Activated naive CD8-positive, alpha-beta T cell treated with anti-CD3 and anti-CD28 coated beads, Interleukin-2, amount 50 U/mL, for 16 hours (primary cell): ENCODE measurements at regions not wholly inside any gene's neighbourhood (a gene's known extent, or its start where the extent isn't known, plus 50 kb on each side); places are given as distances from the start of the nearest gene placed in this dataset.

Source experiments
- DNase-seq: peaks from one replicate; pipeline ENCODE4 v3.0.0-alpha.2; 2020; ENCODE audit warnings: low read depth, low spot score

GRCh38 chr10:90975096-90975495 is 54.2 kb upstream of the ANKRD1 start:
- no peak for DNase-seq

- no peak for DNase-seq
Measured at GRCh38 chr10:90977162-90977854, 56.4 kb upstream of the ANKRD1 start.

- DNase-seq: no peak
Measured at GRCh38 chr10:90977855-90978486, 57.1 kb upstream of the ANKRD1 start.

GRCh38 chr10:90982406-90983008 is 61.6 kb upstream of the ANKRD1 start:
- DNase-seq: no peak

GRCh38 chr10:90983914-90984549 is 63.1 kb upstream of the ANKRD1 start:
- DNase-seq: no peak

DNA sequence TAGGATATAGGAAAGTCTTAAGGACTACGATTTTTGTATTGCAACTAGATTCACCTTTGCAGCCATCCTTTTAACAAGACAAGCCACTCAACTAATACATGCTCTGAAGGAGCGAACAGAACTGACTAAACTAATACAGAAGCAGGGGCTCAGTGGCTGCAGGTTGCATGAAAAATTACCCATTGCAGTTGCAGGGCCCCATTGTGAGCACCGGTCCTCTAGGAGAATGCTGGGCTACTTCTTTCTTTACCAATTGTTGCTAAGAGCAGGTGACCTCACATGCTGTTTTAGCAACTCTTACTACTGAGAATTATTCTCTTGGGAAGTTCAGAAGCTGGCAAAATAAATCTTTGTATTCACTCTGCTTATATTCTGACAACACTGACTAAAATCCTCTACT is 64.0 kb upstream of the ANKRD1 start:
- DNase-seq: no peak

DNA sequence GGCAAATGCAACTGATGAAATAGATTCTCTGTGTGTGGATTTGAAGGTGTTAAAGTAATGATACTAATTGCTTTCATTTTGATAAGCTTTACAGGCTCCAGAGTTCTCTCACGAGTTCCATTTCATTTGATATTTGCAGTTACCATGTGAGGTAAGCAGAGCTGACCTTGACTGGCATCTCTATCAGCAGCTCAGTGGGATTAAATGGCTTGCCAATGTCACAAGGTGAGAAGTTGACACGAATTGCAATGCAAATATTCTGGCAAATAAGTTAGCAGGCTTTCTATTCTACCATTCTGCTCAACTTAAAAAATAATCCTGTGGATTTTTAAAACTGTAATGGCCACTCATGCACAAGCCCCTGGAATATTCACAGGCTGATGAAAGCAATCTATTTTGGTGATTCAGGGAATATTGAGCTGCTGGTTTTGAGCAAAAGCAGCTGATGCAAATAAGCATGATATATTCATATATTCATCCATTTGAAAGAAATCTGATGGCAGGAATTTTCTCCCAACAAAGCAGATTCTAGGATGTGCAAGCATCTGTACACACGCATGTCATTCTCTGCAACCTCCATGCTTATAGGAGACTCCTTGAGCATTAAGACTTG is 64.5 kb upstream of the ANKRD1 start:
- no peak for DNase-seq

GRCh38 chr10:90986136-90986760 is 65.4 kb upstream of the ANKRD1 start:
- DNase-seq: no peak

- DNase-seq: no peak
Measured at GRCh38 chr10:90986870-90987269, 66.0 kb upstream of the ANKRD1 start.

- no peak for DNase-seq
Measured at GRCh38 chr10:90987383-90987782, 66.5 kb upstream of the ANKRD1 start.

DNA sequence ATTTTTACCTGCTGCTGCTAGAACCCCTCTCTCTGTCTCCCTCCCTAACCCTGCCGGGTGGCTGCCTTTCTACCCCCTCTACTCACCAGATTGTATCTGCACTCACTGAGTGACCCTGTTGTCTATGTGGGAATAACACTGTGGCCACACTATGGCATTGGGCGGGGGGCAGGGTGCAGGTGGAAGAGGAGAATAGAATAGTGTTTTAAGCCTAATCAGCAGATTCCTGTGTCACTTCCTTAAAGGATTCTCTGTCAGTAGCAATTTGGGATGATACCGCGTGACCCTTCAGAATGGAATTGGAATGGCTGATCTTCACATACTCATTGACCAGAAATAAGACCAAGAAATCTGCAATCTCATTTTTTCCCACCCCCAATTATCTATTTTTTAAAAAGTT is 67.1 kb upstream of the ANKRD1 start:
- DNase-seq: no peak

GRCh38 chr10:90988802-90989201 is 67.9 kb upstream of the ANKRD1 start:
- DNase-seq: no peak

DNA sequence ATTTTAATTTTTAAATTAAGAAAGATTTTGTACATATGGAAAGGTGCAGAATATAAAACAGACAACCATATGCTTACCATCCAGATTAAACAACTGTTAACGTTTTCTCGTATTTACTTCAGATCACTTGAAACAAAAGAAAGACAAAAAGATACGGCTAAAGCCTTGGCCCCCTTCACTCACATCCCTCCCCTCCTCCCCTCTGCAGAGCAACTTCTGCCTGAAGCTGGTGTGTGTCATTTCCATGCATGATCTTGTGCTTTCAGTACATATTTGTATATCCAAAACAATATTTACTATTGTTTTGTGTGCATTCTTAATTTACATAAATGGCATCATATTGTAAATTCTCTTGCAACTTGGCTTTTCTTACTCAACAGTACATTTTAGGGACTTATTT is 68.5 kb upstream of the ANKRD1 start:
- DNase-seq: no peak

GRCh38 chr10:90992462-90992861 is 71.6 kb upstream of the ANKRD1 start:
- no peak for DNase-seq

DNA sequence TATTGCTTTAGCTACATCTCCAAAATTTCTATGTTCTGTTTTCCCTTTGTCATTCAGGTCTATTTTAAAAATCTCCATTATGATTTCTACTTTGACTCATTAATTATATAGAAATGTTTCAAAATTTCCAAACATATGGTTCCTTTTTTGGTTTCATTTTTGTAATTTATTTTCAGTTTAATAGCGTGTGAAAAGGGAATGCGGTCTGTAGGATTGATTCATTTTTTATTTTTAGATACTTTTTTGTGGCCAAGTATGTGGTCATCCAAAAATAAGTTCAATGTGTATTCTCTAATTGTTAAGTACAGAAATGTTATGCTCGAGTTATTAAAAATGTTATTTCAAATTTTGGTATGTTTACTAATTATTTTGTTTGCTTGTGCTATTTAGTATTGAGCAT is 72.5 kb upstream of the ANKRD1 start:
- DNase-seq: no peak

DNA sequence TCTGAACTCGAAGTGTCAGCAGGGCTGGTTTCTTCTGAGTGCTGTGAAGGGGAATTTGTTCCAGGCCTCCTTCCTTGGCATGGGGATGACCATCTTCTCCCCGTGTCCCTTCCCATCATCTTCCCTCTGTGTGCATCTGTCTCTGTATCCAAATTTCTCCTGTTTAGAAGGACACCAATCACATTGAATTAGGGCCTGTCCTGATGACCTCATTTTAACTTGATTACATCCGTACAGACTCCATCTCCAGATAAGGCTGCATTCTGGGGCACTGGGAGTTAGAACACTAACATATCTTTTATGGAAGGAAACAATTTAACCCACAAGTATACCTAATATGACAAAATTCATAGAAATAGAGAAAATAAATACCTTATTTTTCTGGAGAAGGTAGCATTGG is 76.8 kb upstream of the ANKRD1 start:
- no peak for DNase-seq

DNA sequence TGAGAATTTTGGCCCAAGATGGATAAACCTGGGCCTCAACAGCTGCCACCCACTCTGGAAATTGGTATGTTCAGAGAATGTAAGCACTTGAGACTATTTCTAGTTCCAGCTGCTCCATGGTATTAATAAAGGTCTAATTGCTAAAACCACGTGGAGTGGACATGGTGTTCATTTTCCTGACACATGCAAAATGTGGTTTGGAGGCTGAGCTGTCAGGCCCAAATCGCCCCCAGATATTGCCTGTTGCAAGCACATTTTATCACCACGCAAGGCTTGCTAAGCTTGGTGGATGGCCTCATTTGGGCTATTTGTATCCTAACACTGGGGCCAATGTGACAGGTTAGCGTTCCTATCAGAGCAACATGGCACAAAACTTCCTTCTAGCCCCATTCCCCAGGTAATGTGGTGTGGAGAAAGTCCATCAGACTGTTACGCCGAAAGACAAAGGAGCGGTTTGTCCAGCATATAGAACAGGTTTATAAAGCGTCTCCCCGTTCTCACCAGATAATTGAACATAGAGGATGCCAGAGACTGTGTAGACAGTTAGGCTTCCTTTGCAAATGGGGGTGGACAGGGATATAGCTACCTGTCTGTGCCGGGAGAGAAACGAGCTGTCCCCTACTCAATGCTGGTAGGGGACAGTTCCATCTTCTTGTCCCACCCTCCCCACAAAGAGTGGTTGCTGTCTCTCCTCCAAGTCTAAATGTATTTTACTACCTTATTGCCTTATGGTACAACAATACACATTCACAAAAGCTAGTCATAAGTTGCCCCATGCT is 78.0 kb upstream of the ANKRD1 start:
- no peak for DNase-seq

DNA sequence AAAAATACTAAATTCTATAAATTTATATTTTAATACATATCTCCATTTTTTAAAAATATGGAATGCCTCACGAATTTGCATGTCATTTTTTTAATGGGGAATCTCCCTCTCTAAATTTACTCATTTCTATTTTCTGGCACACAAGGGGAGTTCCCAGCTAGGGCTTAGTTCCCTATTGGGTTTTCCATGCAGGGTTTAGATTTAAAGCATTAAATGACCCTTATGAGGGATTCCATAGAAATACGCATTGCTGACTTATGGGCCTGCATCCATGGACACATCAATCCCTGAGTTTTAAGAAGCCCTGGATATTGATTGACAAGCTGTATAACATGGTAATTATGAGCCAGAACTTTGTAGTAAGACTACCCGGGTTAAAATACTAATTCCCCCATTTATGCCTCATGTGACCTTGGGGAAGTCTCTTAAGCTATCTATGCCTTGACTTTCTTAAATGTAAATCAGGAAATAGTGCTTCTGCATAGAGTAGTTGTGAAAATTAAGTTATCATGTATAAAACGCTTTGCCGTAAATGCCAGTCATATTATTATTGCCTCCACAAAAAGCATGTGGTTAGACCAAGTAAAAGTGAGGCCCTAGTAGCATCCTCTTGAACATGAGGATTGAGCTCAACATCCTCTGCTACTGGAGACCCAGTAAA is 78.8 kb upstream of the ANKRD1 start:
- no peak for DNase-seq

GRCh38 chr10:91000470-91000869 is 79.6 kb upstream of the ANKRD1 start:
- DNase-seq: no peak

- no peak for DNase-seq
Measured at GRCh38 chr10:91000985-91001384, 80.1 kb upstream of the ANKRD1 start.

GRCh38 chr10:91002656-91003055 is 81.8 kb upstream of the ANKRD1 start:
- DNase-seq: no peak
